Activated CD4-positive, alpha-beta T cell treated with anti-CD3 and anti-CD28 coated beads for 36 hours (primary cell): ENCODE measurements at regions not wholly inside any gene's neighbourhood (a gene's known extent, or its start where the extent isn't known, plus 50 kb on each side); places are given as distances from the start of the nearest gene placed in this dataset.

Source experiments
- ATAC-seq: fragments of 200-7000 bp; cut with Tn5 transposase; one replicate; pipeline ENCODE4 v1.10.0; 2021; ENCODE audit warnings: mild to moderate bottlenecking, moderate library complexity
- CTCF ChIA-PET: fragments of 350-600 bp; sonication (Branson Sonifier 250); formaldehyde crosslinking; loops from one replicate; lab custom pipeline; 2021; ENCODE audit warnings: antibody characterized with exemption; lab: Charles Lee
- POLR2A ChIA-PET: fragments of 350-600 bp; sonication (Branson Sonifier 250); formaldehyde crosslinking; loops from one replicate; lab custom pipeline; 2021; ENCODE audit warnings: antibody characterized with exemption, inconsistent platforms; lab: Charles Lee
- DNase-seq: peaks from one replicate; pipeline ENCODE4 v3.0.0-alpha.2; 2020
- H3K27ac Mint-ChIP-seq: one replicate; pipeline ENCODE4 v1.8.0; 2021; ENCODE audit warnings: mixed read lengths
- H3K27me3 Mint-ChIP-seq: one replicate; pipeline ENCODE4 v1.8.0; 2021; ENCODE audit warnings: mixed read lengths
- H3K36me3 Mint-ChIP-seq: one replicate; pipeline ENCODE4 v1.8.0; 2021; ENCODE audit warnings: low read depth, mixed read lengths
- H3K4me1 Mint-ChIP-seq: one replicate; pipeline ENCODE4 v1.8.0; 2021; ENCODE audit warnings: mixed read lengths
- H3K4me3 Mint-ChIP-seq: one replicate; pipeline ENCODE4 v1.8.0; 2021; ENCODE audit warnings: mild to moderate bottlenecking, moderate library complexity, mixed read lengths
- H3K9me3 Mint-ChIP-seq: one replicate; pipeline ENCODE4 v1.8.0; 2021; ENCODE audit warnings: low read depth, mixed read lengths
- intact Hi-C, 2 experiments: fragments of 100-400 bp; cut with DNase I in 1 of 2; cut with micrococcal nuclease in 1 of 2; formaldehyde crosslinking; loops; one replicate each; pipeline versions ENCODE4 v1.14.2 to v1.15.1; 2022 to 2024; cut with DNase I, micrococcal nuclease

GRCh38 chr19:31504221-31504620, 155.0 kb upstream of the TSHZ3 start:
- intact Hi-C loops = no loop called here

GRCh38 chr19:31505596-31505910, 156.3 kb upstream of the TSHZ3 start:
- H3K27ac Mint-ChIP-seq = no peak overlapping the region
- ChIA-PET POLR2A (no interaction called here), CTCF (no interaction called here)
- no peaks in the 10 kb centered on the region for H3K4me1 Mint-ChIP-seq
- H3K9me3 Mint-ChIP-seq = no peaks in the 10 kb centered on the region
- H3K4me3 Mint-ChIP-seq = no peak overlapping the region
- peaks cover 3% of the 10 kb centered on the region for H3K27me3 Mint-ChIP-seq
- intact Hi-C loops = no loop called here
- DNase-seq (no peak), ATAC-seq (no peak)
- no peaks in the 10 kb centered on the region for H3K36me3 Mint-ChIP-seq

More at GRCh38 chr19:31504221-31504620, 155.0 kb upstream of the TSHZ3 start:
- ChIA-PET CTCF (no interaction called here), POLR2A (no interaction called here)
- H3K9me3 Mint-ChIP-seq = no peaks in the 10 kb centered on the region
- no peaks in the 10 kb centered on the region for H3K36me3 Mint-ChIP-seq
- H3K27me3 Mint-ChIP-seq = peaks cover 3% of the 10 kb centered on the region
- no peaks in the 10 kb centered on the region for H3K4me1 Mint-ChIP-seq
- DNase-seq (no peak), ATAC-seq (no peak)
- no peak overlapping the region for H3K4me3 Mint-ChIP-seq
- H3K27ac Mint-ChIP-seq = no peak overlapping the region

DNA sequence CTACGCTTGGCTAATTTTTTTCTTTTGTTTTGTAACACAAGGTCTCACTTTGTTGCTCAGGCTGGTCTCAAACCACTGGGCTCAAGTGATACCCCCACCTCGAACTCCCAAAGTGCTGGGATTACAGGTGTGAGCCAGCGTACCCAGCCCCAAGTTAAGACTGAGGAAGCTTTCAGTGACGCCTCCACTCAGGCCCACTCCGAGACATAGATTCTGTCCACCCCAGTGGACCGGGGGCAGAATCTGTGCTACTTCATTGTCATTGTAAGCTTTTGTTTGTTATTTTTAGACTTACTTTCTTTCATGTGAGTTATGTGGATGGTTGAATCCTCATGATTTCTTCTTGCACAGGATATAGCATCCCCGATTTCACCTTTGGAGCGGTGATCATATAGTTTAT, 156.9 kb upstream of the TSHZ3 start:
- Mint-ChIP-seq H3K4me3 (no peak overlapping the region), H3K27me3 (peaks cover 3% of the 10 kb centered on the region), H3K27ac (no peak overlapping the region), H3K4me1 (no peaks in the 10 kb centered on the region), H3K9me3 (no peaks in the 10 kb centered on the region), H3K36me3 (no peaks in the 10 kb centered on the region)
- CTCF ChIA-PET = no interaction called here
- POLR2A ChIA-PET = no interaction called here
- intact Hi-C loops = no loop called here
- DNase-seq (no peak), ATAC-seq (no peak)

DNA sequence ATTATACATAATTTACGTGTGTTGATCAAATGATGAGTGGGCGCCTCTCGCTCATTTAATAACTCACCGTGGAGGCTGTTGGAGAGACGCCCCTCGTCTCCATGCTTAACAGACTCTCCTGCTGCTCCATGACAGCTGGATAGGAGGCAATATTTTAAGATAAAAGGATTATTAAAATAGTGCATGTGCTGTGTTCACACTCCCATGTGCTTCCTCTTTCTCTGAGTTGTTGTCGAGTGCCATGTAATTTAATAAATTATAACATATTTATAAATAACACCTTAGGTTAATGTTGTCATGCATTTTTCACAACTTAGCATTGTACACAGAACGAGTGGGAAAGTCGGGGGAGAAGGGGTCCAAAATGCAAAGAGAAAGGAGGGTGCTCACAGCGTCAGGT, 161.4 kb upstream of the TSHZ3 start:
- peaks cover 3% of the 10 kb centered on the region for H3K27me3 Mint-ChIP-seq
- no peaks in the 10 kb centered on the region for H3K4me1 Mint-ChIP-seq
- ChIA-PET CTCF (no interaction called here), POLR2A (no interaction called here)
- DNase-seq = no peak
- H3K36me3 Mint-ChIP-seq = no peaks in the 10 kb centered on the region
- intact Hi-C loops = no loop called here
- H3K27ac Mint-ChIP-seq = no peak overlapping the region
- ATAC-seq = no peak
- H3K4me3 Mint-ChIP-seq = no peak overlapping the region
- H3K9me3 Mint-ChIP-seq = no peaks in the 10 kb centered on the region

DNA sequence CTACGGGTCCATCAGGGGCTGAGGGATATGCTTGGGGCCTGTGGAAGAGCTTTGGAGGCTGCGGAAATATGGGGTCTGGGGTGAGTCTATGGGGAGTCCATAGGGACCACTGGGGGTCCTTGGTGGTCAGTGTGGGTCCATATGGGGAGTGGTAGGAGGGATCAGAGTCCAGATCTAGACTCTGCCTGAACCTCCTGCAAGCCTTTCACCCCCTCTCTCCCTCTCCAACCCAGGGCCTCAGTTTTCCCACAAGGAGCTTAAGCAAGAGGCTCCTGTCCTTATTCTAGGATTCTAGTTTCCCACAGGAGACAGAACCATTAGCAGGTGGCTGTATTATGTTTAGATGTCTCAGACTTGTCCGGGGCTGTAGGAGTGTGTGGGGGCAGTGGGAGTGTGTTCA, 161.9 kb upstream of the TSHZ3 start:
- intact Hi-C loops = no loop called here
- Mint-ChIP-seq H3K4me3 (no peak overlapping the region), H3K36me3 (no peaks in the 10 kb centered on the region), H3K27me3 (peaks cover 3% of the 10 kb centered on the region), H3K4me1 (no peaks in the 10 kb centered on the region), H3K27ac (no peak overlapping the region), H3K9me3 (no peaks in the 10 kb centered on the region)
- ATAC-seq (no peak), DNase-seq (no peak)
- ChIA-PET CTCF (no interaction called here), POLR2A (no interaction called here)

GRCh38 chr19:31511696-31512095, 162.5 kb upstream of the TSHZ3 start:
- no peak overlapping the region for H3K27ac Mint-ChIP-seq
- CTCF ChIA-PET = no interaction called here

GRCh38 chr19:31512181-31512970, 163.1 kb upstream of the TSHZ3 start:
- intact Hi-C loops = no loop called here
- Mint-ChIP-seq H3K4me3 (no peak overlapping the region), H3K4me1 (no peaks in the 10 kb centered on the region), H3K36me3 (no peaks in the 10 kb centered on the region), H3K27me3 (peaks cover 1% of the 10 kb centered on the region), H3K9me3 (no peaks in the 10 kb centered on the region), H3K27ac (no peak overlapping the region)
- DNase-seq (no peak), ATAC-seq (no peak)
- ChIA-PET CTCF (no interaction called here), POLR2A (no interaction called here)

More at GRCh38 chr19:31511696-31512095, 162.5 kb upstream of the TSHZ3 start:
- Mint-ChIP-seq H3K9me3 (no peaks in the 10 kb centered on the region), H3K36me3 (no peaks in the 10 kb centered on the region), H3K4me3 (no peak overlapping the region), H3K4me1 (no peaks in the 10 kb centered on the region), H3K27me3 (peaks cover 3% of the 10 kb centered on the region)
- POLR2A ChIA-PET = no interaction called here
- DNase-seq (no peak), ATAC-seq (no peak)
- intact Hi-C loops = no loop called here

DNA sequence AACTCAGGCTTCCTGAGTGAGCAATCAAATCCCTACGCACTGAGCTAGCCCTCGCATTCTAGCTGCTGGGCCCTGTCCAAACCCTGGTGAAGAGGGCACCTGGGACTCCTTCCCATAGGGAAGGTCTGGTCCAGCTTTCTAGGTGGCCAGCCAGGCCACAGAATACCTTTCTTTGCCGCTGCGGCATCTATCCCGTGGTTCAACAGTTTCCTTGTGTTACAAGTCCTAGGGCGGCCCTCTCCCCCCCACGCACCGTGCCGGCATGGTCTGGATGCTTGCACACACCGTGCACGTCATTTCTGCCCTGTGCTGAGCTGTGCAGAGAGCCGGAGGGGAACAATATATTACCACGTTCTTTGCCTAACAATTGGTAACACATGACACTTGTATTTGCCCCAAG, 164.6 kb upstream of the TSHZ3 start:
- CTCF ChIA-PET = no interaction called here
- no peaks in the 10 kb centered on the region for H3K9me3 Mint-ChIP-seq
- ATAC-seq = no peak
- H3K4me3 Mint-ChIP-seq = no peak overlapping the region
- intact Hi-C loops = no loop called here
- POLR2A ChIA-PET = no interaction called here
- no peaks in the 10 kb centered on the region for H3K4me1 Mint-ChIP-seq
- H3K27me3 Mint-ChIP-seq = peaks cover 1% of the 10 kb centered on the region
- H3K36me3 Mint-ChIP-seq = no peaks in the 10 kb centered on the region
- DNase-seq = no peak
- no peak overlapping the region for H3K27ac Mint-ChIP-seq

DNA sequence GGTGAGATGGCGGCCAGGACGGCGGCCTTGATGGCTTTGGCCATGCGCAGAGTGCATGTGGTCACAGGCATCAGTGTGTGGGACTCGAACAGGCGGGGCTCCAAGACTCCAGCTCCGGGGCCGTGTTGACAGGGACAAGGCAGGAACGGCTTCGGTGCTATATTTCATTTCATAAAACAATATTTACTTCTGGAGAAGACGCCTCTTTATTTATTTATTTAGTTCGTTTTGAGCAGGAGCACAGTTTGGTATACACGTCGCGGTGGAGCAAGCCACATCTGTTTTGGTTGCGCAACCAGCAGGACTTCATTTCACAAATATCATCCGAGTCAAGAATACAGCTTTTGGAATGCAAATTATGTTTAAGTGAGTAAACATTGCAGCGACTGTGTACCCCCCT, 166.7 kb upstream of the TSHZ3 start:
- Mint-ChIP-seq H3K4me1 (no peaks in the 10 kb centered on the region), H3K9me3 (peaks cover 4% of the 10 kb centered on the region), H3K27me3 (peaks cover 1% of the 10 kb centered on the region), H3K27ac (no peak overlapping the region), H3K4me3 (no peak overlapping the region), H3K36me3 (no peaks in the 10 kb centered on the region)
- intact Hi-C loops = no loop called here
- DNase-seq (no peak), ATAC-seq (no peak)
- ChIA-PET POLR2A (no interaction called here), CTCF (no interaction called here)

DNA sequence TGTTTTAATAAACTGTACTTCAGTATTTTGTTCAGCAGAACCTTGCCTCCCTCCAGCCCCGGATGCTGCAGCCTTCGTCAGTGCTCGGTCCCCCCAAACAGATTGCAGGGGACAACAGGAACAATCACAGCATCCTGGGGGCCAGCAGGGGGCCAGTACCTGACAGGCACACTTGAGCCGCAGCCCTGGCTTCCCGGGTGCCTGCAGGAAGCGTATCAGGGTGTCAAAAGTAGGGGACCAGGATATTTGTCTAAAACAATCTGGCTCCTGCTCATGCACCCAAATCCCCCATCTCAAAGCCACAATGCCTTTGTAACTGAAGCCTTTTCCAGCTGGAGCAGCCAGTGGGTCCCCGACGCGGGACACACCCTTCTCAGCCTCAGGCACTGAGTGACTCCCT, 167.5 kb upstream of the TSHZ3 start:
- H3K4me3 Mint-ChIP-seq = no peak overlapping the region

GRCh38 chr19:31517224-31518180, 168.3 kb upstream of the TSHZ3 start:
- no peaks in the 10 kb centered on the region for H3K36me3 Mint-ChIP-seq

More for the DNA sequence above, 167.5 kb upstream of the TSHZ3 start:
- peaks cover 5% of the 10 kb centered on the region for H3K9me3 Mint-ChIP-seq
- H3K4me1 Mint-ChIP-seq = no peaks in the 10 kb centered on the region
- no peak overlapping the region for H3K27ac Mint-ChIP-seq
- no peaks in the 10 kb centered on the region for H3K36me3 Mint-ChIP-seq
- DNase-seq (no peak), ATAC-seq (no peak)
- intact Hi-C loops = no loop called here
- ChIA-PET CTCF (no interaction called here), POLR2A (no interaction called here)
- peaks cover 1% of the 10 kb centered on the region for H3K27me3 Mint-ChIP-seq

More at GRCh38 chr19:31517224-31518180, 168.3 kb upstream of the TSHZ3 start:
- Mint-ChIP-seq H3K4me1 (no peaks in the 10 kb centered on the region), H3K9me3 (peaks cover 5% of the 10 kb centered on the region), H3K27me3 (peaks cover 1% of the 10 kb centered on the region), H3K27ac (no peak overlapping the region), H3K4me3 (no peak overlapping the region)
- ChIA-PET POLR2A (no interaction called here), CTCF (no interaction called here)
- intact Hi-C loops = no loop called here
- ATAC-seq (no peak), DNase-seq (no peak)
